HepG2 (cell line): ENCODE measurements at regions not wholly inside any gene's neighbourhood (a gene's known extent, or its start where the extent isn't known, plus 50 kb on each side); places are given as distances from the start of the nearest gene placed in this dataset.

Source experiments
- ASH2L ChIP-seq: fragments of 300-600, 200-600 bp; sonication (generic); IDR thresholded peaks from 2 replicates; pipeline ENCODE4 v1.7.0; 2017; ENCODE audit warnings: low read depth, mild to moderate bottlenecking, moderate library complexity, mixed read lengths, low read length; ENCODE audit not compliant: insufficient read length
- CBX2 ChIP-seq, 2 experiments: fragments of 200-600 bp in 1 of 2; sonication (generic); formaldehyde crosslinking in 1 of 2; IDR thresholded peaks; 2 replicates each; pipeline versions ENCODE4 v1.7.0 to v1.8.1; 2018 to 2022; ENCODE audit warnings: low read depth in 2 of 2, low read length in 1 of 2, mild to moderate bottlenecking in 1 of 2, missing genetic modification reagents in 1 of 2
- ZBTB4 ChIP-seq: sonication (generic); formaldehyde crosslinking; IDR thresholded peaks from 2 replicates; pipeline ENCODE4 v1.4.0; 2020; ENCODE audit warnings: missing genetic modification reagents, mild to moderate bottlenecking, borderline replicate concordance
- ZFP41 ChIP-seq: sonication (generic); formaldehyde crosslinking; IDR thresholded peaks from 2 replicates; pipeline ENCODE4 v1.4.0; 2020; ENCODE audit warnings: mild to moderate bottlenecking, missing genetic modification reagents, borderline replicate concordance
- TF ChIP-seq, protein P1 (sequence below): sonication (generic); formaldehyde crosslinking; IDR thresholded peaks from 2 replicates; pipeline ENCODE4 v1.4.0; 2020; ENCODE audit warnings: missing genetic modification reagents, borderline replicate concordance

GRCh38 chr13:104309431-104309830 is 1243.2 kb upstream of the SLC10A2 start (continued):
- TF ChIP-seq ZBTB4 (CRISPR knock-in tag) (no peak), CBX2 (IDR thresholded peaks at IDR 0.05; ENCODE audit: low read depth, low read length) (no peak), CBX2 (CRISPR knock-in tag; IDR thresholded peaks at IDR 0.05; ENCODE audit: low read depth) (no peak), ZFP41 (CRISPR knock-in tag) (no peak), ASH2L (no peak)
- TF ChIP-seq, protein P1, sequence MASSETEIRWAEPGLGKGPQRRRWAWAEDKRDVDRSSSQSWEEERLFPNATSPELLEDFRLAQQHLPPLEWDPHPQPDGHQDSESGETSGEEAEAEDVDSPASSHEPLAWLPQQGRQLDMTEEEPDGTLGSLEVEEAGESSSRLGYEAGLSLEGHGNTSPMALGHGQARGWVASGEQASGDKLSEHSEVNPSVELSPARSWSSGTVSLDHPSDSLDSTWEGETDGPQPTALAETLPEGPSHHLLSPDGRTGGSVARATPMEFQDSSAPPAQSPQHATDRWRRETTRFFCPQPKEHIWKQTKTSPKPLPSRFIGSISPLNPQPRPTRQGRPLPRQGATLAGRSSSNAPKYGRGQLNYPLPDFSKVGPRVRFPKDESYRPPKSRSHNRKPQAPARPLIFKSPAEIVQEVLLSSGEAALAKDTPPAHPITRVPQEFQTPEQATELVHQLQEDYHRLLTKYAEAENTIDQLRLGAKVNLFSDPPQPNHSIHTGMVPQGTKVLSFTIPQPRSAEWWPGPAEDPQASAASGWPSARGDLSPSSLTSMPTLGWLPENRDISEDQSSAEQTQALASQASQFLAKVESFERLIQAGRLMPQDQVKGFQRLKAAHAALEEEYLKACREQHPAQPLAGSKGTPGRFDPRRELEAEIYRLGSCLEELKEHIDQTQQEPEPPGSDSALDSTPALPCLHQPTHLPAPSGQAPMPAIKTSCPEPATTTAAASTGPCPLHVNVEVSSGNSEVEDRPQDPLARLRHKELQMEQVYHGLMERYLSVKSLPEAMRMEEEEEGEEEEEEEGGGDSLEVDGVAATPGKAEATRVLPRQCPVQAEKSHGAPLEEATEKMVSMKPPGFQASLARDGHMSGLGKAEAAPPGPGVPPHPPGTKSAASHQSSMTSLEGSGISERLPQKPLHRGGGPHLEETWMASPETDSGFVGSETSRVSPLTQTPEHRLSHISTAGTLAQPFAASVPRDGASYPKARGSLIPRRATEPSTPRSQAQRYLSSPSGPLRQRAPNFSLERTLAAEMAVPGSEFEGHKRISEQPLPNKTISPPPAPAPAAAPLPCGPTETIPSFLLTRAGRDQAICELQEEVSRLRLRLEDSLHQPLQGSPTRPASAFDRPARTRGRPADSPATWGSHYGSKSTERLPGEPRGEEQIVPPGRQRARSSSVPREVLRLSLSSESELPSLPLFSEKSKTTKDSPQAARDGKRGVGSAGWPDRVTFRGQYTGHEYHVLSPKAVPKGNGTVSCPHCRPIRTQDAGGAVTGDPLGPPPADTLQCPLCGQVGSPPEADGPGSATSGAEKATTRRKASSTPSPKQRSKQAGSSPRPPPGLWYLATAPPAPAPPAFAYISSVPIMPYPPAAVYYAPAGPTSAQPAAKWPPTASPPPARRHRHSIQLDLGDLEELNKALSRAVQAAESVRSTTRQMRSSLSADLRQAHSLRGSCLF (CRISPR knock-in tag): no peak
- TF ChIP-seq, all 625 proteins: peak for 0
